ENCODE measurements at regions not wholly inside any gene's neighbourhood (a gene's known extent, or its start where the extent isn't known, plus 50 kb on each side); places are given as distances from the start of the nearest gene placed in this dataset.

GRCh38 chr11:114796954-114797721 is 118.8 kb downstream of the NXPE2 start:
- TF ChIP-seq, protein P1, sequence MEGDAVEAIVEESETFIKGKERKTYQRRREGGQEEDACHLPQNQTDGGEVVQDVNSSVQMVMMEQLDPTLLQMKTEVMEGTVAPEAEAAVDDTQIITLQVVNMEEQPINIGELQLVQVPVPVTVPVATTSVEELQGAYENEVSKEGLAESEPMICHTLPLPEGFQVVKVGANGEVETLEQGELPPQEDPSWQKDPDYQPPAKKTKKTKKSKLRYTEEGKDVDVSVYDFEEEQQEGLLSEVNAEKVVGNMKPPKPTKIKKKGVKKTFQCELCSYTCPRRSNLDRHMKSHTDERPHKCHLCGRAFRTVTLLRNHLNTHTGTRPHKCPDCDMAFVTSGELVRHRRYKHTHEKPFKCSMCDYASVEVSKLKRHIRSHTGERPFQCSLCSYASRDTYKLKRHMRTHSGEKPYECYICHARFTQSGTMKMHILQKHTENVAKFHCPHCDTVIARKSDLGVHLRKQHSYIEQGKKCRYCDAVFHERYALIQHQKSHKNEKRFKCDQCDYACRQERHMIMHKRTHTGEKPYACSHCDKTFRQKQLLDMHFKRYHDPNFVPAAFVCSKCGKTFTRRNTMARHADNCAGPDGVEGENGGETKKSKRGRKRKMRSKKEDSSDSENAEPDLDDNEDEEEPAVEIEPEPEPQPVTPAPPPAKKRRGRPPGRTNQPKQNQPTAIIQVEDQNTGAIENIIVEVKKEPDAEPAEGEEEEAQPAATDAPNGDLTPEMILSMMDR (IDR thresholded peaks at IDR 0.05): no peak
- no peak for TF ChIP-seq POLR2AphosphoS5 (IDR thresholded peaks at IDR 0.05; ENCODE audit: insufficient read depth in 1 of 2, low read depth in 1 of 2)
